Large intestine (tissue), 3 donors: ENCODE measurements at regions not wholly inside any gene's neighbourhood (a gene's known extent, or its start where the extent isn't known, plus 50 kb on each side); places are given as distances from the start of the nearest gene placed in this dataset.

ENCODE experiments used
- DNase-seq, 2 donors: peaks; one replicate each; pipeline versions ENCODE4 v3.0.0 to v3.0.0-alpha.2; 2013
- H3K27ac ChIP-seq: one replicate; pipeline ENCODE4 v1.5.1; 2013; ENCODE audit warnings: low read length
- H3K27me3 ChIP-seq: 2 replicates; pipeline ENCODE4 v1.6.1; 2013; ENCODE audit warnings: low read length; ENCODE audit not compliant: control insufficient read depth, insufficient read depth
- H3K36me3 ChIP-seq: 2 replicates; pipeline ENCODE4 v1.6.1; 2013; ENCODE audit warnings: low read length; ENCODE audit not compliant: control insufficient read depth, insufficient read depth
- H3K4me1 ChIP-seq: one replicate; pipeline ENCODE4 v1.6.1; 2013; ENCODE audit warnings: low read length; ENCODE audit not compliant: control insufficient read depth, insufficient read depth
- H3K4me3 ChIP-seq: one replicate; pipeline ENCODE4 v1.5.1; 2013; ENCODE audit warnings: low read length
- H3K9me3 ChIP-seq: one replicate; pipeline ENCODE4 v1.6.1; 2013; ENCODE audit warnings: mild to moderate bottlenecking, low read depth, low read length, moderate library complexity; ENCODE audit not compliant: control insufficient read depth
- WGBS: methylation state at CpG from one replicate; pipeline ENCODE4 v1.1.5; 2013; ENCODE audit warnings: low lambda C conversion rate; ENCODE audit not compliant: insufficient coverage; 5-methylcytosine and 5-hydroxymethylcytosine counted together

DNA sequence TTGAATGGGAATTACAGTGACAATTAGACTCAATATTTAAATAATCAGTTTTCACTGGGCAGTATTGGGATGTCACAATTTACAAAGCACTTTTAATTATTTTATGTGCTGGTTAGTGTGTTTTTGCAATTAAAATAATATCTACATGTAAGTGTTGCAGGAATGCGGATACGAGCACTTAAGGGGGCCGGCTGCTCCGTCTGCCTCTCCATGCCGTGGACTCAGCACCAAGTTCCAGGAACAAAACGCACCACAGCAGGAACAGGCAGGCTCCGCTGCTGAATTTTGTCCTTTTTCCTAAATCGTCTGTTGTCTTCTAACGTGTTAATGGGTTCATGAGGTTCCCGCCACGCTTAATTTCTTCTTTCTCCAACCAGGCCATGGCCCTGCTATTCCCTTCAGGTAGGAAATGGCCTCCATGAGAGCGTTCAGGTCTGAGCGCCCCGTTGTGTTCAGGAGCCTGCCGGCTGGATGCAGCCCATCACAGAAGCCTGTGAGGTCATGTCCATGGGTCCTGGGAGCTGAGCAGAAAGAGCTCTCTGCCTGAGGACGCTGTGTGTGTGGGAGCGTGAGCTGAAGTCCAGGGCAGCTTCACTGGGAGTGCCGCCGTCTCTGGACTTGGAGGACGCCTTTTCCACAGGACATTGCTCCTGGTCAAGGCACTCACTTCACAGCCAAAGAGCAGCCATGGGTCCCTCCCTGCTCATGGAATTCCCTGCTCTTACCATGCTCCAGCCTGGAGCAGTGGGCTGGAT, 730.3 kb downstream of the BRD1 start:
- no peaks in the 10 kb centered on the region for H3K9me3 ChIP-seq
- no peak overlapping the region for H3K4me3 ChIP-seq
- no peaks in the 10 kb centered on the region for H3K4me1 ChIP-seq
- no peak overlapping the region for H3K27ac ChIP-seq
- H3K36me3 ChIP-seq = no peaks in the 10 kb centered on the region
- H3K27me3 ChIP-seq = no peaks in the 10 kb centered on the region
- WGBS = 88% methylated on average over 3 of the region's 20 CpGs
- DNase-seq = no peak

- H3K36me3 ChIP-seq = no peaks in the 10 kb centered on the region
- WGBS = no CpG with 5 or more reads among the region's 9 CpGs
- no peaks in the 10 kb centered on the region for H3K9me3 ChIP-seq
- H3K4me1 ChIP-seq = no peaks in the 10 kb centered on the region
- no peak overlapping the region for H3K27ac ChIP-seq
- no peak for DNase-seq
- H3K4me3 ChIP-seq = no peak overlapping the region
- H3K27me3 ChIP-seq = no peaks in the 10 kb centered on the region
Measured at GRCh38 chr22:49096476-49096875, 731.2 kb downstream of the BRD1 start.

- no peak overlapping the region for H3K4me3 ChIP-seq
- no CpG with 5 or more reads among the region's 19 CpGs for WGBS
- DNase-seq = no peak
- H3K27ac ChIP-seq = no peak overlapping the region
- H3K9me3 ChIP-seq = no peaks in the 10 kb centered on the region
- H3K27me3 ChIP-seq = no peaks in the 10 kb centered on the region
- H3K4me1 ChIP-seq = no peaks in the 10 kb centered on the region
- no peaks in the 10 kb centered on the region for H3K36me3 ChIP-seq
Measured at GRCh38 chr22:49095366-49095765, 732.3 kb downstream of the BRD1 start.

DNA sequence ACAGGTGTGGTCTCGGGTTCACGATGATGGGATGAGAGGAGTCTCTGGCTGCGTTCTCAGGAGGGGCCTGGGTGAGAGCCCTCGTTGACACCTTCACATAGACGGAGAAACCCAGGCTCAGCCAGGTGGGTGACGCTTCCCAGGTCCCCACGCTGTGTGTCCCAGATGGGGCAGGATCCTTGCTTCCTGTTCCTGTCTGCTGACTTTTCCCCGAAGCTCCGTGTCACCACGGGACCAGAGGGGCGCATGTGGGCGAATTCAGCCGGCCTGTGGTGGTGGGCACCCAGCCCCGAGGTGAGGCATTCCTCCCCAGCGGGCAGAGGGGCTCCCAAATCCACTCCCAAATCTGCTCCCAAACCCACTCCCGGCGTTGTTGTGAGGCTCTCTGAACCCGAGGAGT, 732.8 kb downstream of the BRD1 start:
- no peak overlapping the region for H3K27ac ChIP-seq
- no peaks in the 10 kb centered on the region for H3K36me3 ChIP-seq
- no CpG with 5 or more reads among the region's 18 CpGs for WGBS
- no peaks in the 10 kb centered on the region for H3K27me3 ChIP-seq
- H3K9me3 ChIP-seq = no peaks in the 10 kb centered on the region
- no peak for DNase-seq
- H3K4me3 ChIP-seq = no peak overlapping the region
- H3K4me1 ChIP-seq = no peaks in the 10 kb centered on the region

- Histone ChIP-seq H3K9me3 (no peaks in the 10 kb centered on the region), H3K27ac (no peak overlapping the region), H3K36me3 (no peaks in the 10 kb centered on the region), H3K4me3 (no peak overlapping the region), H3K27me3 (no peaks in the 10 kb centered on the region), H3K4me1 (no peaks in the 10 kb centered on the region)
- DNase-seq = no peak
- no CpG with 5 or more reads among the region's 7 CpGs for WGBS
Measured at GRCh38 chr22:49094151-49094550, 733.5 kb downstream of the BRD1 start.

GRCh38 chr22:49093192-49093880, 734.3 kb downstream of the BRD1 start:
- H3K27me3 ChIP-seq = no peaks in the 10 kb centered on the region
- no peak overlapping the region for H3K4me3 ChIP-seq
- no peak for DNase-seq
- H3K4me1 ChIP-seq = no peaks in the 10 kb centered on the region
- no peaks in the 10 kb centered on the region for H3K36me3 ChIP-seq
- WGBS = 100% methylated on average over 1 of the region's 23 CpGs
- no peak overlapping the region for H3K27ac ChIP-seq
- H3K9me3 ChIP-seq = no peaks in the 10 kb centered on the region

GRCh38 chr22:49092716-49093115, 735.0 kb downstream of the BRD1 start:
- Histone ChIP-seq H3K4me3 (no peak overlapping the region), H3K36me3 (no peaks in the 10 kb centered on the region), H3K27me3 (no peaks in the 10 kb centered on the region), H3K27ac (no peak overlapping the region), H3K9me3 (no peaks in the 10 kb centered on the region), H3K4me1 (no peaks in the 10 kb centered on the region)
- WGBS = no CpG with 5 or more reads among the region's 15 CpGs
- DNase-seq = no peak

GRCh38 chr22:49091917-49092545, 735.6 kb downstream of the BRD1 start:
- peak in 1 of 2 donors; percentile 76 for DNase-seq
- no peaks in the 10 kb centered on the region for H3K27me3 ChIP-seq
- H3K4me1 ChIP-seq = no peaks in the 10 kb centered on the region
- no peaks in the 10 kb centered on the region for H3K9me3 ChIP-seq
- no peak overlapping the region for H3K4me3 ChIP-seq
- no peaks in the 10 kb centered on the region for H3K36me3 ChIP-seq
- no CpG with 5 or more reads among the region's 13 CpGs for WGBS
- H3K27ac ChIP-seq = no peak overlapping the region

GRCh38 chr22:49091451-49091850, 736.2 kb downstream of the BRD1 start:
- no CpG with 5 or more reads among the region's 19 CpGs for WGBS
- H3K4me1 ChIP-seq = no peaks in the 10 kb centered on the region
- no peak overlapping the region for H3K4me3 ChIP-seq
- DNase-seq = no peak
- no peaks in the 10 kb centered on the region for H3K9me3 ChIP-seq
- no peaks in the 10 kb centered on the region for H3K36me3 ChIP-seq
- no peak overlapping the region for H3K27ac ChIP-seq
- H3K27me3 ChIP-seq = no peaks in the 10 kb centered on the region

DNA sequence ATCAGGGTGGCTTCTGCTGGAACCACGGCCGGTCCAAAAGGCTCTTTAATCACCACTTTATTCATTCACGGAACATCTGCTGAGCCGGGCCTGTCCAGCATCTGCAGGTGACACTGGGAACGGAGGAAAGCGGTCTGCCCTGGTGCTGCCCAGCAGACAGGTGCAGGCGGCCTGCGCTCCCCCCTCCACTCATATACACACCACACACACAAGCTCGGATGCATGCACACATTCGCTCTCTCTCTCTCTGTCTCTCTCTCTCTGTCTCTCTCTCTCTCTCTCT, 736.9 kb downstream of the BRD1 start:
- 100% methylated on average over 2 of the region's 10 CpGs for WGBS
- Histone ChIP-seq H3K27ac (no peak overlapping the region), H3K9me3 (no peaks in the 10 kb centered on the region), H3K36me3 (no peaks in the 10 kb centered on the region), H3K4me1 (no peaks in the 10 kb centered on the region), H3K27me3 (no peaks in the 10 kb centered on the region), H3K4me3 (no peak overlapping the region)
- DNase-seq = no peak
